Thymus (tissue), 11 donors: ENCODE measurements at regions not wholly inside any gene's neighbourhood (a gene's known extent, or its start where the extent isn't known, plus 50 kb on each side); places are given as distances from the start of the nearest gene placed in this dataset.

Source experiments
- DNase-seq, 9 donors: peaks; one replicate each; pipeline ENCODE4 v3.0.0-alpha.2; 2013; ENCODE audit warnings: low spot score in 9 of 9, low read depth in 6 of 9, missing footprints in 1 of 9
- H3K27ac ChIP-seq, 2 donors: one replicate each; pipeline ENCODE4 v1.5.1; 2013; ENCODE audit warnings: control low read depth in 1 of 2, low read depth in 1 of 2, low read length in 1 of 2, mild to moderate bottlenecking in 1 of 2, moderate library complexity in 1 of 2
- H3K27me3 ChIP-seq, 2 donors: one replicate each; pipeline ENCODE4 v1.5.1; 2013; ENCODE audit warnings: low read length in 1 of 2; ENCODE audit not compliant: control insufficient read depth in 2 of 2, insufficient read depth in 1 of 2
- H3K36me3 ChIP-seq, 2 donors: one replicate each; pipeline ENCODE4 v1.5.1; 2013; ENCODE audit warnings: low read length in 1 of 2, mild to moderate bottlenecking in 1 of 2, moderate library complexity in 1 of 2; ENCODE audit not compliant: control insufficient read depth in 2 of 2, insufficient read depth in 2 of 2
- H3K4me1 ChIP-seq, 2 donors: one replicate each; pipeline ENCODE4 v1.5.1; 2013; ENCODE audit warnings: low read length in 2 of 2; ENCODE audit not compliant: control insufficient read depth in 2 of 2, insufficient read depth in 2 of 2
- H3K4me3 ChIP-seq, 2 donors: one replicate each; pipeline ENCODE4 v1.5.1; 2013; ENCODE audit warnings: low read length in 2 of 2, control low read depth in 1 of 2, mild to moderate bottlenecking in 1 of 2
- H3K9me3 ChIP-seq, 2 donors: one replicate each; pipeline ENCODE4 v1.5.1; 2013; ENCODE audit warnings: low read length in 1 of 2, mild to moderate bottlenecking in 1 of 2; ENCODE audit not compliant: control insufficient read depth in 2 of 2, insufficient read depth in 1 of 2
- WGBS: extraction: QIAGEN DNeasy Blood & Tissue Kit; methylation state at CpG from one replicate; pipeline ENCODE4 v1.1.7; 2013; 5-methylcytosine and 5-hydroxymethylcytosine counted together
- donor health status: healthy.

DNA sequence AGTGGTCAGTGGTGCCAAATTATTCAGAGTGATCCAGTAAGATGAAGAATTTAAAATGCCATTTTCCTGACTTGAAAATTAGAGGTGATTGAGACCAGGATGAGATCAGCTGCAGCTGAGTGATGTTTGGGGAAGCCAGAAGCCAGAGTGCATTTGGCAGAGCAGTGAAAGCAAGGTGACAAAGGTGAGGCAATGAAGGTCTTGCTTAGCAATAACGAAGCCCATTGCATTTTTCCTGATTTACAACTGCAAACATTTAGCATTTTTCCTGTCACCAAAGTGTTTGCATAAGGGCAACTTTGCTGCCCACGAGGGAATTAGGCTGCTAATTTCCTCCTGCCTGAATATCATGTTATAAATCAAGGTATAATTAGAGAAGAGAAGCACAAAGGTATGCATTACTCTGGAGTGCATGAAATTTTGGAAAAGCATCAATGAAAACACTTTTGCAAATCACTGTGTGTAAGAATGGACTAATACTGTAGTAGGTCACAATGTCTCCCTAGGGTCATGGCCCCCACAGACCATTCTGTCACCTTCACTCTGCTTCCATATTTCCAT lies 188.2 kb upstream of the LYPLAL1 start:
- Histone ChIP-seq H3K27ac (no peak overlapping the region), H3K9me3 (no peaks in the 10 kb centered on the region), H3K4me1 (no peaks in the 10 kb centered on the region), H3K4me3 (no peak overlapping the region), H3K36me3 (no peaks in the 10 kb centered on the region), H3K27me3 (no peaks in the 10 kb centered on the region)
- DNase-seq = no peak
- 38% methylated on average over 2 of the region's 2 CpGs for WGBS

GRCh38 chr1:218986816-218987215 lies 186.9 kb upstream of the LYPLAL1 start:
- no peak overlapping the region for H3K27ac ChIP-seq
- 62% methylated on average over 3 of the region's 3 CpGs for WGBS
- no peaks in the 10 kb centered on the region for H3K27me3 ChIP-seq
- no peaks in the 10 kb centered on the region for H3K9me3 ChIP-seq
- H3K36me3 ChIP-seq = no peaks in the 10 kb centered on the region
- DNase-seq = no peak
- H3K4me1 ChIP-seq = no peaks in the 10 kb centered on the region
- H3K4me3 ChIP-seq = no peak overlapping the region

GRCh38 chr1:218990019-218990418 lies 183.7 kb upstream of the LYPLAL1 start:
- WGBS = 95% methylated on average over 1 of the region's 1 CpG
- Histone ChIP-seq H3K9me3 (no peaks in the 10 kb centered on the region), H3K27ac (no peak overlapping the region), H3K4me3 (no peak overlapping the region), H3K4me1 (no peaks in the 10 kb centered on the region), H3K27me3 (no peaks in the 10 kb centered on the region), H3K36me3 (no peaks in the 10 kb centered on the region)
- DNase-seq = no peak

GRCh38 chr1:218991089-218991488 lies 182.6 kb upstream of the LYPLAL1 start:
- no peak for DNase-seq
- Histone ChIP-seq H3K4me3 (no peak overlapping the region), H3K9me3 (no peaks in the 10 kb centered on the region), H3K27ac (no peak overlapping the region), H3K27me3 (no peaks in the 10 kb centered on the region), H3K36me3 (no peaks in the 10 kb centered on the region), H3K4me1 (no peaks in the 10 kb centered on the region)
- WGBS = 97% methylated on average over 1 of the region's 1 CpG

GRCh38 chr1:218994615-218995014 lies 179.1 kb upstream of the LYPLAL1 start:
- Histone ChIP-seq H3K9me3 (no peaks in the 10 kb centered on the region), H3K36me3 (no peaks in the 10 kb centered on the region), H3K27me3 (no peaks in the 10 kb centered on the region), H3K4me3 (no peak overlapping the region), H3K4me1 (no peaks in the 10 kb centered on the region), H3K27ac (no peak overlapping the region)
- WGBS = 93% methylated on average over 1 of the region's 1 CpG
- no peak for DNase-seq

DNA sequence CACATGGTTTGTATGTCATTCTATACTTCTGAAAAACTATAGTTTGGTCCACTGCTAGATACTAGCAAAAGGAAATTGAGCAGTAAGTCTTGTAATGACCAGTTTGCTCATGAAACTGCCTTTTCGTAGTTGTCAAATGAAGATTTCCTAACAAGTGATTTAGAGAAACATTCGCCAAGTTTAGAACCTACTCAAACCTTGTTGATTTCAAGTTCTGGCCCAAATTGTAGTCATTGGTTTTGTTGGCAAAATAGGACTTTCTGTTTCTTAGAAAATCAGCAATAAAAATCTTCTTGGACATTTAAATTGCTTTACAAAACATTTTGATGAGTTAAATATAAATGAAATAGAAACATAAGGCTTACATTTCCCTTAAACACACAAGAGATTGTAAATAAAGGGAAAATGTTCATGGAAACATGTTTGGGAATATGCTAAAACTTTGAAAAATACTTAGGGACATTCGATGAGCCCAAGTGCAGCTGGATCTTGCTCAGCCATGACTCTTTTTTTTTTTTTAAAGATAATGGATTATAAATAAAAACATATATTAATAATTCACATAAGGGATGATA lies 178.5 kb upstream of the LYPLAL1 start:
- no peaks in the 10 kb centered on the region for H3K9me3 ChIP-seq
- DNase-seq = no peak
- H3K27ac ChIP-seq = no peak overlapping the region
- no peaks in the 10 kb centered on the region for H3K27me3 ChIP-seq
- H3K36me3 ChIP-seq = no peaks in the 10 kb centered on the region
- no peaks in the 10 kb centered on the region for H3K4me1 ChIP-seq
- no peak overlapping the region for H3K4me3 ChIP-seq
- WGBS = 89% methylated on average over 3 of the region's 3 CpGs

DNA sequence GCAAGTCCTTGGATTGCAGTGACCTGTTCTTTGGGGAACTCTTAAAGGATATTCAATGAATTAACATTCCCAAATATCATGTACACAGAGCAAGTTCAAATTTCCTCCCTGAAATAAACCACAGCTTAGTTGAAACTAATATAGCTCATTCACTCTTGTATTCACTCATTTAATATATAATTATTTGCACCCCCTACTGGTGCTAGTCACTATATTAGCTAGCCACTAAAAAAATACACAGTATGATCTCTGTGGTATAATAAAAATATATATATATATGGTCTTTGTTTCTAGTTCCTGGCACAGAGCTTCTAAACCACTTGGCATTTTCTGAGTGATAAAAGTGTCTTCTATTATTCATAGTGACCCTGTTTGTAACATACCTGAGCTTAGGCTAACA lies 177.3 kb upstream of the LYPLAL1 start:
- no peaks in the 10 kb centered on the region for H3K9me3 ChIP-seq
- no peak overlapping the region for H3K27ac ChIP-seq

DNA sequence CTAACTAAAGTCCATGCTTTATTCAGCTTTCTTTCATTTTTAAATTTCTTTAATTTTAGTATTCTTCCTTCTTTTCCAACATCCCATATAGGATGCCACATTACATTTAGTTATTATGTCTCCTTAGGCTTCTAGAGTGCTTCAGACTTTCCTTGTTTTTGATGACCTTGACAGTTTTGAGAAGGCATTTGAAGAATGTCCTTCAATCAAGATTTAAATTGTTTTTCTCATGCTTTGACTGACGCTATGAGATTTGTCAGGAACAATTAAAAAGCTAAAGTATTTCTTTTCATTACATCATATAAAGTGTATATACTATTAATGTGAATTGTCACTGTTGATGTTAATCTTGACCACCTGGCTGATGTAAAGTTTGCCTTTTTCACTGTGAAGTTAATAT lies 173.7 kb upstream of the LYPLAL1 start:
- no peaks in the 10 kb centered on the region for H3K9me3 ChIP-seq
- no peak for DNase-seq

More for the DNA sequence above, 177.3 kb upstream of the LYPLAL1 start:
- no peaks in the 10 kb centered on the region for H3K27me3 ChIP-seq
- no peak for DNase-seq
- no peaks in the 10 kb centered on the region for H3K36me3 ChIP-seq
- H3K4me3 ChIP-seq = no peak overlapping the region
- no peaks in the 10 kb centered on the region for H3K4me1 ChIP-seq

GRCh38 chr1:219000631-219001030 lies 173.0 kb upstream of the LYPLAL1 start:
- H3K27me3 ChIP-seq = no peaks in the 10 kb centered on the region
- H3K9me3 ChIP-seq = no peaks in the 10 kb centered on the region
- DNase-seq = no peak
- 59% methylated on average over 1 of the region's 1 CpG for WGBS
- H3K4me1 ChIP-seq = no peaks in the 10 kb centered on the region
- H3K36me3 ChIP-seq = no peaks in the 10 kb centered on the region
- no peak overlapping the region for H3K4me3 ChIP-seq
- no peak overlapping the region for H3K27ac ChIP-seq

More for the DNA sequence above, 173.7 kb upstream of the LYPLAL1 start:
- Histone ChIP-seq H3K4me3 (no peak overlapping the region), H3K27me3 (no peaks in the 10 kb centered on the region), H3K4me1 (no peaks in the 10 kb centered on the region), H3K27ac (no peak overlapping the region), H3K36me3 (no peaks in the 10 kb centered on the region)
- 90% methylated on average over 1 of the region's 1 CpG for WGBS
